NT2/D1 (cell line): ENCODE measurements at regions not wholly inside any gene's neighbourhood (a gene's known extent, or its start where the extent isn't known, plus 50 kb on each side); places are given as distances from the start of the nearest gene placed in this dataset.

ENCODE experiments used
- DNase-seq: peaks from one replicate; pipeline ENCODE4 v3.0.0-alpha.2; 2011; ENCODE audit warnings: low read depth, low spot score
- H3K27me3 ChIP-seq: 2 replicates; pipeline ENCODE4 v1.6.0; 2011; ENCODE audit warnings: mild to moderate bottlenecking; ENCODE audit not compliant: insufficient read length, insufficient read depth
- H3K36me3 ChIP-seq: 2 replicates; pipeline ENCODE4 v1.6.1; 2011; ENCODE audit warnings: mild to moderate bottlenecking, low read length, mixed read lengths; ENCODE audit not compliant: insufficient read depth, insufficient read length
- H3K4me1 ChIP-seq: 2 replicates; pipeline ENCODE4 v1.5.1; 2011; ENCODE audit not compliant: insufficient read depth, insufficient read length
- H3K4me3 ChIP-seq: 2 replicates; pipeline ENCODE4 v1.5.1; 2011; ENCODE audit warnings: low read depth; ENCODE audit not compliant: insufficient read length
- H3K9ac ChIP-seq: 2 replicates; pipeline ENCODE4 v1.6.0; 2011; ENCODE audit warnings: low read depth; ENCODE audit not compliant: insufficient read length
- H3K9me3 ChIP-seq: 2 replicates; pipeline ENCODE4 v1.5.1; 2011; ENCODE audit warnings: mild to moderate bottlenecking, low read length; ENCODE audit not compliant: insufficient read depth
- SUZ12 ChIP-seq: IDR thresholded peaks from 2 replicates; pipeline ENCODE4 v1.6.1; 2011; ENCODE audit not compliant: insufficient read length, insufficient read depth; ENCODE audit errors: extremely low read depth
- YY1 ChIP-seq: IDR thresholded peaks from 2 replicates; pipeline ENCODE4 v1.6.1; 2011; ENCODE audit not compliant: insufficient read length, insufficient read depth
- ZNF274 ChIP-seq: IDR thresholded peaks from 2 replicates; pipeline ENCODE4 v1.6.1; 2011; ENCODE audit warnings: mild to moderate bottlenecking, low read depth, low read length

- H3K27me3 ChIP-seq, result no peaks in the 10 kb centered on the region
- H3K9me3 ChIP-seq, result no peaks in the 10 kb centered on the region
- no peak overlapping the region for H3K4me3 ChIP-seq
- no peaks in the 10 kb centered on the region for H3K4me1 ChIP-seq
- TF ChIP-seq SUZ12 (no peak), YY1 (no peak), ZNF274 (no peak)
- no peaks in the 10 kb centered on the region for H3K36me3 ChIP-seq
- DNase-seq, result no peak
- H3K9ac ChIP-seq, result no peak overlapping the region
Measured at GRCh38 chr21:25139414-25139813, 467.9 kb downstream of the MRPL39 start.

GRCh38 chr21:25133939-25134338 lies 473.3 kb downstream of the MRPL39 start:
- H3K4me3 ChIP-seq, result no peak overlapping the region
- H3K4me1 ChIP-seq, result no peaks in the 10 kb centered on the region
- H3K36me3 ChIP-seq, result no peaks in the 10 kb centered on the region
- no peak overlapping the region for H3K9ac ChIP-seq
- no peak for DNase-seq
- H3K9me3 ChIP-seq, result no peaks in the 10 kb centered on the region
- no peaks in the 10 kb centered on the region for H3K27me3 ChIP-seq
- no peak for TF ChIP-seq ZNF274
- no peak for TF ChIP-seq YY1
- no peak for TF ChIP-seq SUZ12

GRCh38 chr21:25127811-25128210 lies 479.5 kb downstream of the MRPL39 start:
- H3K4me3 ChIP-seq, result no peak overlapping the region
- no peaks in the 10 kb centered on the region for H3K27me3 ChIP-seq
- TF ChIP-seq YY1, result no peak
- TF ChIP-seq ZNF274, result no peak
- TF ChIP-seq SUZ12, result no peak
- no peak for DNase-seq
- H3K4me1 ChIP-seq, result no peaks in the 10 kb centered on the region
- H3K9me3 ChIP-seq, result no peaks in the 10 kb centered on the region
- no peak overlapping the region for H3K9ac ChIP-seq
- H3K36me3 ChIP-seq, result no peaks in the 10 kb centered on the region

GRCh38 chr21:25127007-25127406 lies 480.3 kb downstream of the MRPL39 start:
- no peaks in the 10 kb centered on the region for H3K4me1 ChIP-seq
- no peak for DNase-seq
- no peaks in the 10 kb centered on the region for H3K9me3 ChIP-seq
- H3K36me3 ChIP-seq, result no peaks in the 10 kb centered on the region
- no peaks in the 10 kb centered on the region for H3K27me3 ChIP-seq
- no peak for TF ChIP-seq SUZ12
- no peak overlapping the region for H3K9ac ChIP-seq
- no peak overlapping the region for H3K4me3 ChIP-seq

- no peaks in the 10 kb centered on the region for H3K4me1 ChIP-seq
- no peaks in the 10 kb centered on the region for H3K27me3 ChIP-seq
- no peak for DNase-seq
- TF ChIP-seq SUZ12 (no peak), ZNF274 (no peak), YY1 (no peak)
- no peak overlapping the region for H3K4me3 ChIP-seq
- H3K36me3 ChIP-seq, result no peaks in the 10 kb centered on the region
- H3K9me3 ChIP-seq, result no peaks in the 10 kb centered on the region
- no peak overlapping the region for H3K9ac ChIP-seq
Measured at GRCh38 chr21:25126564-25126963, 480.7 kb downstream of the MRPL39 start.

- Histone ChIP-seq H3K9me3 (no peaks in the 10 kb centered on the region), H3K27me3 (no peaks in the 10 kb centered on the region), H3K36me3 (no peaks in the 10 kb centered on the region), H3K4me3 (no peak overlapping the region), H3K9ac (no peak overlapping the region), H3K4me1 (no peaks in the 10 kb centered on the region)
- no peak for DNase-seq
- TF ChIP-seq YY1 (no peak), SUZ12 (no peak), ZNF274 (no peak)
Measured at GRCh38 chr21:25118648-25119047, 488.6 kb downstream of the MRPL39 start.

GRCh38 chr21:25115021-25115420 lies 492.3 kb downstream of the MRPL39 start:
- Histone ChIP-seq H3K36me3 (no peaks in the 10 kb centered on the region), H3K9me3 (no peaks in the 10 kb centered on the region), H3K27me3 (no peaks in the 10 kb centered on the region), H3K4me3 (no peak overlapping the region), H3K4me1 (no peaks in the 10 kb centered on the region), H3K9ac (no peak overlapping the region)
- TF ChIP-seq YY1 (no peak), ZNF274 (no peak), SUZ12 (no peak)
- no peak for DNase-seq

GRCh38 chr21:25107708-25108107 lies 499.6 kb downstream of the MRPL39 start:
- DNase-seq, result peak; percentile 8
- H3K4me1 ChIP-seq, result no peaks in the 10 kb centered on the region
- TF ChIP-seq ZNF274, result no peak
- no peak for TF ChIP-seq SUZ12
- TF ChIP-seq YY1, result no peak

More at GRCh38 chr21:25107708-25108107, 499.6 kb downstream of the MRPL39 start:
- no peaks in the 10 kb centered on the region for H3K27me3 ChIP-seq
- no peaks in the 10 kb centered on the region for H3K36me3 ChIP-seq
- no peaks in the 10 kb centered on the region for H3K9me3 ChIP-seq
- no peak overlapping the region for H3K4me3 ChIP-seq
- no peak overlapping the region for H3K9ac ChIP-seq
